Stomach (tissue), 4 donors: ENCODE measurements at regions not wholly inside any gene's neighbourhood (a gene's known extent, or its start where the extent isn't known, plus 50 kb on each side); places are given as distances from the start of the nearest gene placed in this dataset.
"Not testable (repeated sequence)": the region's sequence is repeated elsewhere in the genome, so short reads cannot be mapped to it uniquely, and the experiment has no call there.

Source experiments
- CTCF ChIP-seq, 7 experiments: fragments of 450-650 bp in 4 of 7; fragments of 200-600 bp in 3 of 7; sonication (generic) in 3 of 7; IDR thresholded peaks; one replicate each; pipeline ENCODE4 v1.5.1; 2016 to 2019; ENCODE audit warnings: antibody characterized with exemption in 7 of 7, control low read depth in 2 of 7, mild to moderate bottlenecking in 1 of 7
- EP300 ChIP-seq: sonication (generic); formaldehyde crosslinking; IDR thresholded peaks from one replicate; pipeline ENCODE4 v1.6.1; 2017; ENCODE audit warnings: antibody characterized with exemption
- POLR2A ChIP-seq, 4 donors: fragments of 450-650 bp; IDR thresholded peaks; one replicate each; pipeline ENCODE4 v1.6.1; 2016; ENCODE audit warnings: antibody characterized with exemption in 4 of 4, control low read depth in 2 of 4, mild to moderate bottlenecking in 1 of 4, moderate library complexity in 1 of 4
- POLR2AphosphoS5 ChIP-seq, 3 donors: sonication (generic); formaldehyde crosslinking; IDR thresholded peaks; one replicate each; pipeline ENCODE4 v1.6.1; 2016; ENCODE audit warnings: antibody characterized with exemption in 3 of 3

DNA sequence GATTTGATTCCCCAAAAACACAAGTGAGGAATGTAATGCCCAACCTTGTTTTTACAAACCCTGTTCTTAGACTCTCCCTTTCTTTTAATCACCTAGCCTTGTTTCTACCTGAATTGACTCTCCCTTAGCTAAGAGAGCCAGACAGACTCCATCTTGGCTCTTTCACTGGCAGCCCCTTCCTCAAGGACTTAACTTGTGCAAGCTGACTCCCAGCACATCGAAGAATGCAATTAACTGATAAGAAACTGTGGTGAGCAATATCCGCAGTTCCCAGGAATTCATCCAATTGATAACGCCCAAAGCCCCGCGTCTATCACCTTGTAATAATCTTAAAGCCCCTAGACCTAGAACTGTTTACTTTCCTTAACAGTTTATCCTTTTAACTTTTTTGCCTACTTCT is 120.2 kb upstream of the DEFB108B start:
- TF ChIP-seq CTCF (IDR thresholded peaks at IDR 0.05); POLR2A (IDR thresholded peaks at IDR 0.05); EP300; POLR2AphosphoS5 (IDR thresholded peaks at IDR 0.05): not testable (repeated sequence)
